ENCODE measurements at regions not wholly inside any gene's neighbourhood (a gene's known extent, or its start where the extent isn't known, plus 50 kb on each side); places are given as distances from the start of the nearest gene placed in this dataset.

DNA sequence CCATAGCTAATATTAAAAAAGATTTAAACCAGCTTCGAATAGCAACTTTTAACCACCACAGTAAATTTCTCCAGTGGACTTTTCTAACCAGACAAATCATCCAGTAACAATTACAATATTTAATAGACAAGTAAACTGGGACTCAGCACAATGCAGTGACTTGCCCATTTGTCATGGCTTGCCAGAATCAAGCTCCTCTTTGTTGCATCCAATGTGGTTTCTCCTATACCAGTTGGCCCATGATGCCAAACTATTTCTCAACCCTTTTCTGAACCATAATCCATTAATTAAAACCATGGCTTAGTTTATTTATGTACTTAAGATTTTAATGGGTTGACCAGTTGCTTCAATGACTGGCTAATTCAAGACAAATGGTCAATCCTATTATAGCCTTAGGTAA is 64.4 kb downstream of the DIO2 start:
- peak; percentile 4 for DNase-seq (ENCODE audit: low read depth)

DNA sequence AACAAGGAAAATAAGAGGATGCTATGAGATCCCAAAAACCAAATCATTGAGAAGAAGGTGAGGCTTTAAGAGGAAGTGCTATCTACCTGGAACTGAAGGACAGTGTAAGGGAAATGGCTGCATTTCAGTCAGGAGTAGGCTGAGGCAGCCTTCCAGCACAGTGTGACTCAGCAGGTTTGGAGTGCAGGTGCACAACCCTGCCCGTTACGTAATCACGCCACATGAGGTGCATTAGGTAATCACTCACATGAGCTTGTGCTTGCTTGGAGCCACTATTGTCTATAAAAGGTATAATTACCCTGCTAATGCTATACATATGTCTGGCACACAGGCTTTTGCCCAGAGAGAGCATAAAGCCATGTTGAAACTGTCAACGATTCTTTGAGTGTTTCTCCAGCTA is 74.9 kb downstream of the DIO2 start:
- DNase-seq (ENCODE audit: low read depth), result peak; percentile 3

DNA sequence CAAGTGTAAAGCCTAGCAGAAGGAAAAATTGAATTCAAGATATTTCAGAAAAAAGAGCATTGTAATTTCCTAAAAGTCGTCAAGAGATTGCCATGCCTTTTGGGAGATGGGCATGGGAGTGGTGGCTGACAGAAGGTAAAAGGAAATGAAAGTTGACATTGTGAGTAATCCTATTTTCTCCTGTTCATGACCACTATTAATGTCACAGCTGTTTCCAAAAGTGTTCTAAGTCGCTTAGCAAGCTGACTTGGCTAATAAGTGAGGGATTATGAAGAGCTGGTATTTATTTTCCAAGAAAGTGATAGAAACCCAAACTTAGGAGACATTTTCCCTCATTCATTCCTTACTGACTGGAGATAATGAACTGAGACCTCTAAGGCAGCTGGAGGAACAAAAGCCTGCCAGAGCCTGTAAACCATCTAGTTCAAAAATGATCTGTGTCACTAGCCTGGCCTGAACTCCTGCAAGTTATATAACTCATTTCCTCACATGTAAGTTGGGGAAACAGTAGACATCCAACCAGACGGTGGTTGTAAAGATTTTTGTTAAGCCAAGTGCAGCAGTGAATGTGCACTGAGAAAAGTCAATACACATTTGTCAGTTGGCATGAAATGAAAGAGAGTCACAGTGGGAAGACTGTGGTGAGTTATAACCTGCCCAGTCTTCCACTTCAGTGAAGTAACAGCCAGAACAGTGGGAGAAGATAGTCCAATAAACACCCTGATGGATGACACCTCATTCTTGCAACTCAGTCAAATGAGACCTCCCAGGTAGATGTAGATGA is 75.8 kb downstream of the DIO2 start:
- no peak for DNase-seq (ENCODE audit: low read depth)

- no peak for DNase-seq (ENCODE audit: low read depth)
These were observed 77.0 kb downstream of the DIO2 start for GRCh38 chr14:80134321-80134720.

GRCh38 chr14:80133457-80133856 is 77.8 kb downstream of the DIO2 start:
- no peak for DNase-seq (ENCODE audit: low read depth)

DNA sequence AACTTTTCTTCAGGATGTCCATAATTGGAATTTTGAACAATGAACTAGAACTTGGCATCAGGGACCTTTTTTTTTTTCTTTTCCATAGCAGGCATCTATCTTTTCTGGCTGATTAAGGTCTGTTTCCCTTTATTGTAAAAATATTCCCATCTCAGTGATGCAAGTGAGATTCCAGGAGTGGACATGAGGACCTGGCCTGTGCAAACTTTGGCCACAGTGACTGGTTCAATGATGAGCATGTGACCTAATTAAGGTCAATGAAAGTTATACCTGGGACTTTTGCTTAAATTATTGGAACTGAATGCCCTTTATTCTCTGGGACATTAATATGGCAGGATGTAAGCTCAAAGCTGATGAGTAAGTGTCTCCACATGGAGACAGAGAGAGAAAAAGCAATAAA is 83.8 kb downstream of the DIO2 start:
- no peak for DNase-seq (ENCODE audit: low read depth)

DNA sequence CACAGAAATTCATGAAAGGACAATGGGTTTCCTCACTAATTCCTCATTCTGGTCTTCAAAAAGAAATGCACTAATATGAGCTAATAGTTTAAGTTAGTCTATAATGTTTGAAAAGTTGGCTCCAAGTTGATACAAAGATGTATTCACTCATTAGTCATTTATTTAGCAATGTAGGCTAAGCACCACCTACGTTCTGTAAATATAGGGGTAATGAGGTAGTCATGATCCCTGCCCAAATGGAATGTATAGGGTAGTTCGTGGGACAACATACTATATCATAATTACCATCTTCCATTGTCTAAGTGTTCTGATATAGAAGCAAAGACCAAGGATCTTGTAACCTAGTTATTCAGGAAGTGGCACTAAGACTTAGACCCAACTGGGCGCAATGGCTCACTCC is 86.5 kb downstream of the DIO2 start:
- no peak for DNase-seq (ENCODE audit: low read depth)

DNA sequence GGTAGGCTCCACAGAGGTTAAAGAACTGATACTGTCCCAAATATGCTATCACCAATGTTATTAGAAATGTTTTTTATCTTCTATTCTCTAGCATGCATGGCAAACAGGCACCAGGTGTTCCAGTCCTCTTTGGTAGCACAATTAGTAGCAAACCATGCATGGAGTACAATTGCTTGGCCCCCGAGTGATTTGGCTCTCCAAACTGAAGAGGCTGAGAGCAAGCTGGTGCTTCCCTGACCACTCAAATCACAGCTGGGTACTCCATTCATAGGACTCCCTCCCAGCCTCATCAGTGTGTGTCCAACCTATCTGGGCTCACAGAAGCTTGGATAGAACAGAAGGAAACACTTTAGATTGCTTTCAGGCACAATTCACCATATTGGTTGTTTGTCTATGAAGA is 93.4 kb downstream of the DIO2 start:
- DNase-seq (ENCODE audit: low read depth), result no peak

DNA sequence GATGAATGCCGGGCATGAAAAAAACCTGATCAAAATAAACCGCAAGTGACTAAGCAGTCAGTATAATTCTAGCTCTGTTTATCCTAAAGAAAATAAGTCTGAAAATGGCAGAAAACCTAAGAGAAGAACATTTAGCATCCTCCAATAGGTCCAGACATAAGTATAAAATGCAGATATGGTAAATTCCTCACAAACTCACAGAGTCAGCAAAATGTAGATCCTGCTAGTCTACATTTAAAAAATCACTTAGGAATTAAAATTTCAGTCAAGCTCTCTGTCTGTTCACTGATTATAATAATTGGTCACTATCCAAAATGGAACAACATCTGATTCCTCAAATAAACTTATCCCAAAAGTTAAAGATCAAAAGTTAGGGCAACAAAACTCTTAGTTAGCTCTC is 95.1 kb downstream of the DIO2 start:
- no peak for DNase-seq (ENCODE audit: low read depth)

- no peak for DNase-seq (ENCODE audit: low read depth)
These were observed 100.6 kb downstream of the DIO2 start for GRCh38 chr14:80110721-80111120.

- no peak for DNase-seq (ENCODE audit: low read depth)
These were observed 102.2 kb downstream of the DIO2 start for GRCh38 chr14:80109055-80109454.

- DNase-seq (ENCODE audit: low read depth), result no peak
These were observed 102.9 kb downstream of the DIO2 start for GRCh38 chr14:80108430-80108829.

GRCh38 chr14:80105488-80105994 is 105.8 kb downstream of the DIO2 start:
- DNase-seq (ENCODE audit: low read depth), result no peak

GRCh38 chr14:80101835-80102234 is 109.5 kb downstream of the DIO2 start:
- DNase-seq (ENCODE audit: low read depth), result no peak

DNA sequence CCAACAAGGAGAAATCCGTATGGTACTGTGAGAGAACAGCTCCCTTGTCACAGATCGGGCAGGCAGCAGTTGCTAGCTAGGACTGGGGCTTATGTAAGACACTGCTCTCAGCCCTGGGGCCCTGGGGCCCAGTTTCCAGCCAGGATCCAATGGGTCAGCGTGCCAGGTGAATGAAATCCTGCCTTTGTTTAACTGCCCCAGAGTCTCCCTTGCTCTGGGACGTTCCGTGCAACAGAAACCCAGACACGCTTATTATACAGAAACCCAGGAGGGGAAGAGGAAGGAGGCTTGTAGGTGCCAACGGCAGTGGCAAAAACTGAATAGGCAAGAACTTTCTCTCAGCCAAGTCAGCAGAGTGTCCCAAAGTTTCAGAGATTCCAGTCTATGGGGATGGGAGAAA is 110.6 kb downstream of the DIO2 start:
- DNase-seq (ENCODE audit: low read depth), result no peak

GRCh38 chr14:80095623-80096022 is 115.7 kb downstream of the DIO2 start:
- DNase-seq (ENCODE audit: low read depth), result peak; percentile 90

- DNase-seq (ENCODE audit: low read depth), result no peak
These were observed 123.9 kb downstream of the DIO2 start for GRCh38 chr14:80087411-80087810.

DNA sequence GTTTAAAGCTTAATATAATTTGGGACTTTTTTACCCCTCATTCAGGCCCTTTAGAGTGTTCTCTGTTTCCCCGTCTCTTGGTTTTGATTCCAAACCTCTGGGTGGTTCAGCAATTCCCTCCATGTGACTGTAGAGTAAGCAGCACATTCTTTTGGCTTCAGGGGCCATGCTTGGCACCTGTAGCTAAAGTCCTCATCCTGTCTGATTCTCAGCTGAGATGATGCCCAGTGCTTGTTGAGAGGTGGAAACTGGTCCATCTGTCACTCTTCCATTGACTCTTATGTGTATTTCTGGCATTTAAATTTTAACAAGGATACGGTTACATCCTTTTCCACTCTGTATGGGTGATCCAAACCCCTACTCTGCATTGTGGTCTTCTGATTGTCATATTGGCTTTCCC is 127.1 kb downstream of the DIO2 start:
- no peak for DNase-seq (ENCODE audit: low read depth)

DNA sequence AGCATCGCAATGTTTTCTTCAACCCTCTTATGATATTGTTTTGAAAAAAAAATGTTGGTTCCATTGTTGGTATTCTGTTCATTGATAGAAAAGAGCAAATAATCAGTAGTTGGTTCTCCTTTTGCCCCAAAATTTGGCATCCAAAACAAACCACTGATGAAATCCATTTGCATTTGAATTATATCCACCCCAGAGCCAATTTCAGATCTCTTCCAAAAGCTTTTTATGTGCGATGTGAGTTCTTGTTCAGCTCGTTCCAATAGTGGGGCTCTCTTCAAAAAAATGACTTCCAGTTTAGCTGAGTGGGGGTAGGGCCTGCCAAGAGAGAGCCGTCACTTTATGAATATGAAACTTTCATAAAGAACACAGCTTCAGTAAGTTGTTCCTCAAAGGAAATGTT is 130.7 kb downstream of the DIO2 start:
- no peak for DNase-seq (ENCODE audit: low read depth)

- no peak for DNase-seq (ENCODE audit: low read depth)
These were observed 132.8 kb downstream of the DIO2 start for GRCh38 chr14:80078501-80078900.

DNA sequence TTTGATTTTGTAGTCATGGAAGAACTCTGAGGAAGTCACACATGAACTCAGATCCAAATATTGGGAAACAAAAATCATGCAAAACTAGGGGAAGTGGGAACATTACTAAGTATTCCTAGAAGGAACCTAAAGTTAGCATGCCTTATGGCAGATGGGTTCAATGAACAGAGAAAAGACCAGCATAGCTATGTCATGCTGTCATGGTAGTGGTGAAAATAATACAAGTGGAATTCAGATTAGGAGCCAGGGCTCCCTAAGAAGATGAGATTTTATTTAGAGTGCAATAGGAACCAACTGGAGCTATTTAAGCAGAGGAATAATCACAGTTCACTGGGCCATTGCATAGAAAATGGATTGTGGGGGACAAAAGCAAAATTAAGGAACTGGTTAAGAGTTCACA is 134.0 kb downstream of the DIO2 start:
- no peak for DNase-seq (ENCODE audit: low read depth)

GRCh38 chr14:80074900-80075574 is 136.3 kb downstream of the DIO2 start:
- no peak for DNase-seq (ENCODE audit: low read depth)

DNA sequence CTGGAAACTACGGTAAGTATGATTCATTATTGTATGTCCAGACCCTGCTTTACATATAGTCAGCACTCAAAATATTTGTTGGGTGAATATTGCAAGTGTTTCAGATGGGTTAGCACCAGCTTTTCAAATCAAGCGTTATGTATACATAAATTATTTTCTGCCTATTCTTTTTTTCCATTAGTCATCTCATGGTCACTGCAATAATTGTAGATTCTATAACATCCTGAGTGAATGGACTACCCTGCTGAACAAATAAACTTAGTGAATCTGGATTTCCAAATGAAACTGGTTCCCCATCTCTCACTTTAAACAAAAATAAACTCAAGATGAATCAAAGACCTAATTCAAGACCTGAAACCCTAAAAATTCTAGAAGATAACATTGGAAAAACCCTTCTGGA is 152.3 kb downstream of the DIO2 start:
- DNase-seq (ENCODE audit: low read depth), result no peak

GRCh38 chr14:80056497-80056801 is 154.9 kb downstream of the DIO2 start:
- no peak for DNase-seq (ENCODE audit: low read depth)
